H1 (cell line): ENCODE measurements at regions not wholly inside any gene's neighbourhood (a gene's known extent, or its start where the extent isn't known, plus 50 kb on each side); places are given as distances from the start of the nearest gene placed in this dataset.

Source experiments
- CTCF ChIA-PET: fragments of 300-600 bp; sonication (Branson Sonifier 250); formaldehyde crosslinking; loops from one replicate; lab custom pipeline; 2021; ENCODE audit not compliant: partially characterized antibody; lab: Charles Lee
- POLR2A ChIA-PET: fragments of 300-600 bp; sonication (Branson Sonifier 250); formaldehyde crosslinking; loops from one replicate; lab custom pipeline; 2021; ENCODE audit warnings: inconsistent platforms; ENCODE audit not compliant: partially characterized antibody; lab: Charles Lee
- DNase-seq, 2 experiments: peaks; one replicate each; pipeline versions ENCODE4 v3.0.0 to v3.0.0-alpha.2; 2010 to 2022; ENCODE audit warnings: low spot score in 2 of 2, low read depth in 1 of 2, mixed read lengths in 1 of 2
- FAIRE-seq: peaks from 2 replicates; lab custom pipeline; 2011; peaks lifted over from hg19 to GRCh38; lab: Jason Lieb, UNC
- H2AFZ ChIP-seq: 2 replicates; pipeline ENCODE4 v1.8.1; 2012; ENCODE audit warnings: low read length, inconsistent platforms
- H2AK5ac ChIP-seq: 2 replicates; pipeline ENCODE4 v1.6.1; 2013; ENCODE audit warnings: low read depth, low read length
- H2BK120ac ChIP-seq: replicated peaks from 2 replicates; pipeline ENCODE3; 2013; ENCODE audit warnings: low read depth, low read length, inconsistent platforms
- H2BK12ac ChIP-seq: 2 replicates; pipeline ENCODE4 v1.6.1; 2013; ENCODE audit warnings: low read depth, low read length
- H2BK15ac ChIP-seq: 2 replicates; pipeline ENCODE4 v1.6.1; 2013; ENCODE audit warnings: low read length
- H2BK20ac ChIP-seq: 2 replicates; pipeline ENCODE4 v1.6.1; 2013; ENCODE audit warnings: low read length
- H2BK5ac ChIP-seq: 2 replicates; pipeline ENCODE4 v1.6.1; 2013; ENCODE audit warnings: low read depth, low read length
- H3K14ac ChIP-seq: 2 replicates; pipeline ENCODE4 v1.6.1; 2013; ENCODE audit warnings: inconsistent platforms; ENCODE audit not compliant: insufficient read length
- H3K18ac ChIP-seq: 2 replicates; pipeline ENCODE4 v1.6.1; 2013; ENCODE audit warnings: low read length; ENCODE audit errors: extremely low read depth
- H3K23ac ChIP-seq: 2 replicates; pipeline ENCODE4 v1.6.1; 2013; ENCODE audit warnings: inconsistent platforms; ENCODE audit not compliant: insufficient read length
- H3K23me2 ChIP-seq: 2 replicates; pipeline ENCODE4 v1.6.1; 2013; ENCODE audit warnings: low read depth, low read length
- H3K27ac ChIP-seq: 2 replicates; pipeline ENCODE4 v1.6.1; 2011; ENCODE audit warnings: low read depth, low read length, inconsistent platforms
- H3K27me3 ChIP-seq, 4 experiments: replicated peaks in 1 of 4; 1 replicate in 1 of 4; 2 replicates in 3 of 4; pipeline versions ENCODE4 v1.6.1 to v1.8.1; 2011 to 2013; ENCODE audit warnings: low read length in 3 of 4, mild to moderate bottlenecking in 3 of 4, inconsistent platforms in 2 of 4, mixed read lengths in 2 of 4, moderate library complexity in 1 of 4; ENCODE audit not compliant: control insufficient read depth in 3 of 4, insufficient read depth in 3 of 4; ENCODE audit errors: extremely low read depth in 1 of 4
- H3K36me3 ChIP-seq, 4 experiments: 2 replicates each; pipeline versions ENCODE4 v1.6.1 to v1.8.1; 2011 to 2013; ENCODE audit warnings: mild to moderate bottlenecking in 4 of 4, low read length in 3 of 4, moderate library complexity in 2 of 4, control low read depth in 1 of 4, inconsistent platforms in 1 of 4; ENCODE audit not compliant: insufficient read depth in 4 of 4, control insufficient read depth in 2 of 4
- H3K4ac ChIP-seq: replicated peaks from 2 replicates; pipeline ENCODE3; 2013; ENCODE audit warnings: low read length, low read depth, mixed read lengths, inconsistent platforms; ENCODE audit not compliant: insufficient read length
- H3K4me1 ChIP-seq, 4 experiments: replicated peaks in 1 of 4; 1 replicate in 1 of 4; 2 replicates in 3 of 4; pipeline versions ENCODE4 v1.6.1 to v1.8.1; 2011 to 2013; ENCODE audit warnings: low read length in 3 of 4, inconsistent platforms in 2 of 4, mixed read lengths in 1 of 4; ENCODE audit not compliant: insufficient read depth in 4 of 4, control insufficient read depth in 3 of 4
- H3K4me2 ChIP-seq, 2 experiments: 2 replicates each; pipeline versions ENCODE4 v1.6.1 to v1.8.1; 2011 to 2013; ENCODE audit warnings: low read depth in 2 of 2, low read length in 2 of 2, control low read depth in 1 of 2, inconsistent platforms in 1 of 2, mild to moderate bottlenecking in 1 of 2; ENCODE audit not compliant: insufficient read depth in 1 of 2
- H3K4me3 ChIP-seq, 4 experiments: fragments of 200-600, 300-600 bp in 1 of 4; sonication (generic), shearing (Covaris generic), sonication (Bioruptor Twin) in 1 of 4; 2 replicates each; pipeline versions ENCODE4 v1.5.1 to v1.8.1; 2011 to 2016; ENCODE audit warnings: low read length in 4 of 4, low read depth in 3 of 4, control low read depth in 2 of 4, inconsistent platforms in 2 of 4, mild to moderate bottlenecking in 2 of 4, mixed read lengths in 1 of 4, moderate library complexity in 1 of 4; ENCODE audit not compliant: insufficient read depth in 2 of 4; ENCODE audit errors: extremely low read depth in 1 of 4
- H3K56ac ChIP-seq: replicated peaks from 2 replicates; pipeline ENCODE3; 2013; ENCODE audit warnings: low read depth, mild to moderate bottlenecking, mixed read lengths, low read length, inconsistent platforms; ENCODE audit not compliant: insufficient read length
- H3K79me1 ChIP-seq: 2 replicates; pipeline ENCODE4 v1.6.1; 2013; ENCODE audit warnings: low read depth, low read length, control low read depth
- H3K79me2 ChIP-seq, 2 experiments: 2 replicates each; pipeline versions ENCODE4 v1.6.1 to v1.8.1; 2012 to 2013; ENCODE audit warnings: low read length in 2 of 2, mild to moderate bottlenecking in 2 of 2, inconsistent platforms in 1 of 2; ENCODE audit not compliant: insufficient read depth in 2 of 2, control insufficient read depth in 1 of 2
- H3K9ac ChIP-seq, 4 experiments: replicated peaks in 1 of 4; 1 replicate in 1 of 4; 2 replicates in 3 of 4; pipeline versions ENCODE4 v1.6.1 to v1.8.1; 2011 to 2013; ENCODE audit warnings: low read depth in 3 of 4, low read length in 3 of 4, control low read depth in 2 of 4, mild to moderate bottlenecking in 2 of 4, moderate library complexity in 2 of 4, inconsistent platforms in 1 of 4; ENCODE audit errors: extremely low read depth in 1 of 4
- H3K9me3 ChIP-seq, 2 experiments: 2 replicates each; pipeline versions ENCODE4 v1.6.1 to v1.8.1; 2012 to 2013; ENCODE audit warnings: mild to moderate bottlenecking in 2 of 2, moderate library complexity in 2 of 2, control low read depth in 1 of 2, inconsistent platforms in 1 of 2, low read depth in 1 of 2, low read length in 1 of 2, mixed read lengths in 1 of 2; ENCODE audit not compliant: insufficient read depth in 2 of 2
- H4K20me1 ChIP-seq, 2 experiments: replicated peaks in 1 of 2; 2 replicates each; pipeline versions ENCODE3 to v1.8.1; 2011 to 2013; ENCODE audit warnings: inconsistent platforms in 2 of 2, low read length in 2 of 2, mild to moderate bottlenecking in 1 of 2; ENCODE audit not compliant: insufficient read depth in 2 of 2, control insufficient read depth in 1 of 2
- H4K5ac ChIP-seq: 2 replicates; pipeline ENCODE4 v1.6.1; 2013; ENCODE audit warnings: low read length, low read depth, mixed read lengths, inconsistent platforms; ENCODE audit not compliant: insufficient read length
- H4K8ac ChIP-seq: 2 replicates; pipeline ENCODE4 v1.8.0; 2013; ENCODE audit warnings: mild to moderate bottlenecking, moderate library complexity, low read length, inconsistent platforms; ENCODE audit not compliant: insufficient read depth; ENCODE audit errors: extremely low read depth
- H4K91ac ChIP-seq: replicated peaks from 2 replicates; pipeline ENCODE3; 2013; ENCODE audit warnings: low read length, mixed read lengths, inconsistent platforms; ENCODE audit not compliant: insufficient read length
- ASH2L ChIP-seq: fragments of 200-600, 300-600 bp; sonication (generic); IDR thresholded peaks from one replicate; pipeline ENCODE4 v1.7.1; 2017; ENCODE audit warnings: low read length
- CBX5 ChIP-seq: fragments of 300-800, 300-1000 bp; sonication (generic); IDR thresholded peaks from 2 replicates; pipeline ENCODE4 v1.7.1; 2016; ENCODE audit warnings: antibody characterized with exemption, low read length, low read depth
- CBX8 ChIP-seq: fragments of 300-800, 300-1000 bp; sonication (generic); IDR thresholded peaks from 2 replicates; pipeline ENCODE4 v1.7.1; 2016; ENCODE audit warnings: low read depth, low read length, borderline replicate concordance
- EP300 ChIP-seq, 2 experiments: IDR thresholded peaks; 1 replicate in 1 of 2; 2 replicates in 1 of 2; pipeline ENCODE4 v1.6.1; 2011 to 2012; ENCODE audit warnings: low read depth in 2 of 2, low read length in 2 of 2, mild to moderate bottlenecking in 2 of 2, borderline replicate concordance in 1 of 2, inconsistent platforms in 1 of 2, moderate library complexity in 1 of 2
- HDAC2 ChIP-seq, 2 experiments: fragments of 300-600 bp in 1 of 2; sonication (generic) in 1 of 2; IDR thresholded peaks; 2 replicates each; pipeline ENCODE4 v1.6.1; 2011 to 2012; ENCODE audit warnings: low read depth in 2 of 2, low read length in 2 of 2, mild to moderate bottlenecking in 2 of 2, moderate library complexity in 2 of 2, borderline replicate concordance in 1 of 2, inconsistent platforms in 1 of 2
- KDM1A ChIP-seq: fragments of 200-600, 300-600 bp; sonication (generic); IDR thresholded peaks from 2 replicates; pipeline ENCODE4 v1.7.1; 2016; ENCODE audit warnings: mild to moderate bottlenecking, low read length, borderline replicate concordance
- POU5F1 ChIP-seq: IDR thresholded peaks from 2 replicates; pipeline ENCODE4 v1.6.1; 2011; ENCODE audit warnings: low read depth, mild to moderate bottlenecking, low read length, moderate library complexity
- RBBP5 ChIP-seq: IDR thresholded peaks from 2 replicates; pipeline ENCODE4 v1.7.1; 2012; ENCODE audit warnings: low read depth, mild to moderate bottlenecking, inconsistent platforms, low read length, moderate library complexity, borderline replicate concordance
- TAF7 ChIP-seq: optimal IDR thresholded peaks from 2 replicates; pipeline ENCODE3; 2011; ENCODE audit warnings: low read depth, mild to moderate bottlenecking, inconsistent platforms, low read length, moderate library complexity, borderline replicate concordance

DNA sequence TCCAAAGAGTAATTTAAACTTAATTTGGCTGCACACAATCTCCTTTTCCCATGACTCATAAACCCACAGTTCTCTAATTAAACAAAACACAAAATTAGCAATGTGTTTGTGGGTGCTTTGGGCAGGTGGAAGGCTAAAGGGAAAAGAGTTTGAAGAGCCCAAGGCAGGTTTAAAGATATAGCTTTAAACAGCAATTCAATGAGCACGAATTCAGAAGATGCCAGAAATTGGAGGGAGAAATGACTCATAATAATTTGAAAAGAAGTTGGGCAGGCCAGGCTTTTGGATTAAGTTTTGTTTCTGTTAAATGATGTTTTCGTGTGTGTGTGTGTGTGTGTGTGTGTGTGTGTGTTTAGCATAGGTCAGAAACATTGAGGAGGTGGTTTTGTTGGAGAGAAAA is 594.8 kb upstream of the ZEB2 start (continued):
- no peak for TF ChIP-seq EP300 (IDR thresholded peaks at IDR 0.05; ENCODE audit: borderline replicate concordance in 1 of 2, low read depth in 2 of 2, low read length in 2 of 2)
- TF ChIP-seq, all 59 proteins: peak for 0

DNA sequence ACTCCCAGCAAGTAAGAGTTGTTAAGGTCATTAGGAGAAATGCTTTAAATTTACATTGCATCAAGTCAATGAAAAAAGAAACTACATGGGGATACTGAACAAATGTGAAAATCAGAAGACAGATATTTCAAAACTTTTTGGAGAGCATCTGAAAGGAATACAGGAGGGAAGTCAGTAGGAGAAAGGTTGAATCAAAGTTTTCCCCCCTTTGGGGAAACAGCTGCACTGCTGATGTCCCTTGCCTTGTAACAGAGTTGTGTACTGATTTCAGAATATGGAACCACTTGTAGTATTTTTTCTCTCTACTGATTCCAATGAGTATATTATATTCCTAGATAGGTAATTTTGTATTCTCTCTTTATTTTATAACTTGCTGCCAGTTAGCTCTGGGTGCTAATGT is 592.5 kb upstream of the ZEB2 start:
- H2BK20ac ChIP-seq, result no peak overlapping the region
- H3K27me3 ChIP-seq, result no peaks in the 10 kb centered on the region
- no peak for TF ChIP-seq KDM1A
- TF ChIP-seq HDAC2 (IDR thresholded peaks at IDR 0.05; ENCODE audit: borderline replicate concordance in 1 of 2, low read depth in 2 of 2, low read length in 2 of 2), result no peak
- TF ChIP-seq RBBP5, result no peak
- TF ChIP-seq TAF7, result no peak
- TF ChIP-seq POU5F1, result no peak
- TF ChIP-seq ASH2L, result no peak
- no peak for TF ChIP-seq CBX8
- TF ChIP-seq CBX5, result no peak
- no peak overlapping the region for H2BK12ac ChIP-seq
- no peak overlapping the region for H3K4me2 ChIP-seq
- H3K4ac ChIP-seq, result no peak overlapping the region
- no peak overlapping the region for H2BK15ac ChIP-seq
- H3K14ac ChIP-seq, result no peak overlapping the region
- H2BK120ac ChIP-seq, result no peak overlapping the region
- no peak overlapping the region for H3K4me3 ChIP-seq
- H3K27ac ChIP-seq, result no peak overlapping the region
- H2AK5ac ChIP-seq, result no peak overlapping the region
- H3K36me3 ChIP-seq, result no peaks in the 10 kb centered on the region
- H4K5ac ChIP-seq, result no peak overlapping the region
- H4K91ac ChIP-seq, result no peak overlapping the region
- no peak overlapping the region for H3K18ac ChIP-seq
- FAIRE-seq (no peak), DNase-seq (no peak)
- no peaks in the 10 kb centered on the region for H3K79me1 ChIP-seq
- H3K9me3 ChIP-seq, result no peaks in the 10 kb centered on the region
- ChIA-PET CTCF (no interaction called here), POLR2A (no interaction called here)
- no peaks in the 10 kb centered on the region for H4K20me1 ChIP-seq
- H3K56ac ChIP-seq, result no peak overlapping the region
- H3K23me2 ChIP-seq, result no peaks in the 10 kb centered on the region
- no peak overlapping the region for H3K9ac ChIP-seq
- no peak overlapping the region for H4K8ac ChIP-seq
- H2BK5ac ChIP-seq, result no peak overlapping the region
- H2AFZ ChIP-seq, result no peak overlapping the region
- no peaks in the 10 kb centered on the region for H3K79me2 ChIP-seq
- H3K4me1 ChIP-seq, result peaks cover 0 to 3% (median 0%) of the 10 kb centered on the region in 4 experiments; a peak in 1 of 7 replicates
- no peak overlapping the region for H3K23ac ChIP-seq
